OCI-LY1 (cell line): ENCODE measurements at regions not wholly inside any gene's neighbourhood (a gene's known extent, or its start where the extent isn't known, plus 50 kb on each side); places are given as distances from the start of the nearest gene placed in this dataset.

Experiments
- H2AFZ ChIP-seq: fragments of 200-600 bp; sonication (generic), shearing (Covaris generic); 2 replicates; pipeline ENCODE4 v1.6.0; 2014; ENCODE audit warnings: antibody characterized with exemption, mild to moderate bottlenecking, low read length
- H3F3A ChIP-seq: fragments of 200-600 bp; sonication (generic), shearing (Covaris generic); 2 replicates; pipeline ENCODE4 v1.6.0; 2014; ENCODE audit warnings: mild to moderate bottlenecking, antibody characterized with exemption, low read length, moderate library complexity; ENCODE audit not compliant: insufficient read depth
- H3K27ac ChIP-seq: fragments of 200-600 bp; sonication (generic); 2 replicates; pipeline ENCODE4 v1.5.1; 2014; ENCODE audit warnings: low read length, mixed run types, mild to moderate bottlenecking, low read depth; ENCODE audit not compliant: poor library complexity, severe bottlenecking
- H3K27me3 ChIP-seq: fragments of 200-600 bp; sonication (generic); 2 replicates; pipeline ENCODE4 v1.6.0; 2014; ENCODE audit warnings: antibody characterized with exemption, mild to moderate bottlenecking, low read length, moderate library complexity; ENCODE audit not compliant: insufficient read depth
- H3K36me3 ChIP-seq: fragments of 200-600 bp; sonication (generic); 2 replicates; pipeline ENCODE4 v1.6.1; 2014; ENCODE audit warnings: mild to moderate bottlenecking, antibody characterized with exemption, low read length, moderate library complexity, mixed read lengths; ENCODE audit not compliant: insufficient read depth
- H3K4me1 ChIP-seq: fragments of 200-600 bp; sonication (generic); 2 replicates; pipeline ENCODE4 v1.5.1; 2014; ENCODE audit warnings: mild to moderate bottlenecking, low read length, moderate library complexity; ENCODE audit not compliant: insufficient read depth, severe bottlenecking
- H3K4me2 ChIP-seq: fragments of 200-600 bp; sonication (generic), shearing (Covaris generic); 2 replicates; pipeline ENCODE4 v1.6.1; 2014; ENCODE audit warnings: low read length
- H3K4me3 ChIP-seq: fragments of 200-600 bp; sonication (generic); 2 replicates; pipeline ENCODE4 v1.5.1; 2014; ENCODE audit warnings: low read length, low read depth, mild to moderate bottlenecking, mixed read lengths; ENCODE audit not compliant: poor library complexity, severe bottlenecking
- H3K79me2 ChIP-seq: fragments of 200-600 bp; shearing (Covaris generic); 2 replicates; pipeline ENCODE4 v1.6.1; 2016; ENCODE audit warnings: mixed run types, low read length, mixed read lengths; ENCODE audit not compliant: insufficient read depth
- H3K9ac ChIP-seq: fragments of 200-600 bp; sonication (generic), shearing (Covaris generic); 2 replicates; pipeline ENCODE4 v1.6.1; 2014; ENCODE audit warnings: mild to moderate bottlenecking, low read length, mixed read lengths
- H3K9me2 ChIP-seq: fragments of 200-600 bp; sonication (generic), shearing (Covaris generic); 2 replicates; pipeline ENCODE4 v1.6.1; 2014; ENCODE audit warnings: low read depth, mild to moderate bottlenecking, low read length, mixed read lengths
- H3K9me3 ChIP-seq: fragments of 200-600 bp; shearing (Covaris generic); 2 replicates; pipeline ENCODE4 v1.6.1; 2014; ENCODE audit warnings: low read length, mixed read lengths
- H4K20me1 ChIP-seq: fragments of 200-600 bp; sonication (generic), shearing (Covaris generic); 2 replicates; pipeline ENCODE4 v1.6.0; 2016; ENCODE audit warnings: mild to moderate bottlenecking, low read length; ENCODE audit not compliant: insufficient read depth
- CTCF ChIP-seq: fragments of 200-600 bp; sonication (generic), shearing (Covaris generic); IDR thresholded peaks from 2 replicates; pipeline ENCODE4 v1.5.1; 2017; ENCODE audit warnings: mild to moderate bottlenecking, antibody characterized with exemption, low read length, moderate library complexity, mixed read lengths
- EZH2 ChIP-seq: fragments of 200-600 bp; sonication (generic), shearing (Covaris generic); IDR thresholded peaks from 2 replicates; pipeline ENCODE4 v1.8.0; 2017; ENCODE audit warnings: borderline replicate concordance, mixed run types, mild to moderate bottlenecking, antibody characterized with exemption, low read length, moderate library complexity, mixed read lengths

GRCh38 chr7:137164251-137164650 lies 179.3 kb downstream of the PTN start:
- H3F3A ChIP-seq, result no peaks in the 10 kb centered on the region
- no peaks in the 10 kb centered on the region for H3K9me3 ChIP-seq
- H4K20me1 ChIP-seq, result no peaks in the 10 kb centered on the region
- no peak for TF ChIP-seq EZH2
- no peak for TF ChIP-seq CTCF
- H3K79me2 ChIP-seq, result no peaks in the 10 kb centered on the region
- no peak overlapping the region for H3K9ac ChIP-seq
- no peaks in the 10 kb centered on the region for H3K27me3 ChIP-seq
- no peak overlapping the region for H2AFZ ChIP-seq
- H3K9me2 ChIP-seq, result no peaks in the 10 kb centered on the region
- H3K4me1 ChIP-seq, result no peaks in the 10 kb centered on the region
- H3K4me3 ChIP-seq, result no peak overlapping the region
- H3K4me2 ChIP-seq, result no peak overlapping the region
- no peak overlapping the region for H3K27ac ChIP-seq
- no peaks in the 10 kb centered on the region for H3K36me3 ChIP-seq

GRCh38 chr7:137160236-137160635 lies 183.3 kb downstream of the PTN start:
- no peak overlapping the region for H3K4me2 ChIP-seq
- H3K9me3 ChIP-seq, result no peaks in the 10 kb centered on the region
- no peaks in the 10 kb centered on the region for H3K27me3 ChIP-seq
- TF ChIP-seq EZH2 (no peak), CTCF (no peak)
- no peak overlapping the region for H3K4me3 ChIP-seq
- H3K4me1 ChIP-seq, result no peaks in the 10 kb centered on the region
- H3K27ac ChIP-seq, result no peak overlapping the region
- H3F3A ChIP-seq, result no peaks in the 10 kb centered on the region
- H3K9me2 ChIP-seq, result no peaks in the 10 kb centered on the region
- no peaks in the 10 kb centered on the region for H3K79me2 ChIP-seq
- H3K36me3 ChIP-seq, result no peaks in the 10 kb centered on the region
- no peak overlapping the region for H3K9ac ChIP-seq
- no peaks in the 10 kb centered on the region for H4K20me1 ChIP-seq
- H2AFZ ChIP-seq, result no peak overlapping the region

GRCh38 chr7:137157256-137157655 lies 186.3 kb downstream of the PTN start:
- Histone ChIP-seq H4K20me1 (no peaks in the 10 kb centered on the region), H3K9me3 (no peaks in the 10 kb centered on the region), H3K27ac (no peak overlapping the region), H3K36me3 (no peaks in the 10 kb centered on the region), H3K9me2 (no peaks in the 10 kb centered on the region), H3K4me2 (no peak overlapping the region), H3K4me1 (no peaks in the 10 kb centered on the region), H3K9ac (no peak overlapping the region), H3K79me2 (no peaks in the 10 kb centered on the region), H3F3A (no peaks in the 10 kb centered on the region), H2AFZ (no peak overlapping the region), H3K27me3 (no peaks in the 10 kb centered on the region), H3K4me3 (no peak overlapping the region)
- TF ChIP-seq CTCF (no peak), EZH2 (no peak)
